ENCODE measurements at regions not wholly inside any gene's neighbourhood (a gene's known extent, or its start where the extent isn't known, plus 50 kb on each side); places are given as distances from the start of the nearest gene placed in this dataset.

- no peak overlapping the region for H2AFZ ChIP-seq (ENCODE audit: low read length)
- no peak overlapping the region for H2BK15ac ChIP-seq (ENCODE audit: low read length)
- H3K4ac ChIP-seq (ENCODE audit: low read length) = no peak overlapping the region
- H3K23ac ChIP-seq (ENCODE audit: low read depth, low read length, poor library complexity) = no peak overlapping the region
- no peaks in the 10 kb centered on the region for H3K79me1 ChIP-seq (ENCODE audit: low read depth, low read length)
- no peak overlapping the region for H3K27ac ChIP-seq (replicated peaks; ENCODE audit: low read length)
- peaks cover 1 to 10% of the 10 kb centered on the region in 2 donors for H3K4me1 ChIP-seq (ENCODE audit: control insufficient read depth in 2 of 2, insufficient read depth in 1 of 2, low read depth in 1 of 2, low read length in 2 of 2)
- no peak overlapping the region for H2AK5ac ChIP-seq (ENCODE audit: low read depth, low read length)
- H4K8ac ChIP-seq (ENCODE audit: low read depth, low read length) = no peak overlapping the region
- no peak overlapping the region for H2BK5ac ChIP-seq (ENCODE audit: low read length)
- no peak overlapping the region for H2BK12ac ChIP-seq (ENCODE audit: low read length)
- no peaks in the 10 kb centered on the region for H3K36me3 ChIP-seq (replicated peaks in 1 of 2; ENCODE audit: control insufficient read depth in 2 of 2, insufficient read depth in 2 of 2, low read length in 2 of 2)
- peaks cover 0 to 3% of the 10 kb centered on the region in 2 donors for H3K9me3 ChIP-seq (replicated peaks in 1 of 2; ENCODE audit: control insufficient read depth in 2 of 2, insufficient read depth in 1 of 2, low read depth in 1 of 2, low read length in 2 of 2)
- H3K27me3 ChIP-seq (ENCODE audit: control insufficient read depth in 3 of 3, insufficient read depth in 3 of 3, low read depth in 1 of 3, low read length in 3 of 3) = no peaks in the 10 kb centered on the region
- no peak for DNase-seq (ENCODE audit: low spot score)
- H3K9ac ChIP-seq (ENCODE audit: low read depth, low read length, poor library complexity) = no peak overlapping the region
- H3K4me2 ChIP-seq (ENCODE audit: insufficient read depth, low read length, poor library complexity, severe bottlenecking) = no peak overlapping the region
- H3K18ac ChIP-seq (ENCODE audit: low read length) = no peak overlapping the region
- no peak overlapping the region for H3K4me3 ChIP-seq (ENCODE audit: low read length in 2 of 2)
- WGBS, 2 donors (ENCODE audit: extremely low coverage in 2 of 2, insufficient read length in 2 of 2, insufficient replicate concordance in 1 of 2) = no CpG with 5 or more reads among the region's 4 CpGs
- H2BK120ac ChIP-seq (ENCODE audit: low read depth, low read length) = no peak overlapping the region
- no peak overlapping the region for H3K14ac ChIP-seq (ENCODE audit: low read length)
- H4K91ac ChIP-seq (ENCODE audit: low read depth, low read length, poor library complexity) = no peak overlapping the region
These were observed 763.9 kb downstream of the TSN start for GRCh38 chr2:122519366-122519765.

- Histone ChIP-seq H4K8ac (ENCODE audit: low read depth, low read length) (no peak overlapping the region), H3K4me3 (ENCODE audit: low read length in 2 of 2) (no peak overlapping the region), H2BK15ac (ENCODE audit: low read length) (no peak overlapping the region), H3K4me1 (ENCODE audit: control insufficient read depth in 2 of 2, insufficient read depth in 1 of 2, low read depth in 1 of 2, low read length in 2 of 2) (peaks cover 1 to 10% of the 10 kb centered on the region in 2 donors), H4K91ac (ENCODE audit: low read depth, low read length, poor library complexity) (no peak overlapping the region), H3K27ac (replicated peaks; ENCODE audit: low read length) (no peak overlapping the region), H2BK120ac (ENCODE audit: low read depth, low read length) (no peak overlapping the region), H3K36me3 (replicated peaks in 1 of 2; ENCODE audit: control insufficient read depth in 2 of 2, insufficient read depth in 2 of 2, low read length in 2 of 2) (no peaks in the 10 kb centered on the region), H3K14ac (ENCODE audit: low read length) (no peak overlapping the region), H3K9ac (ENCODE audit: low read depth, low read length, poor library complexity) (no peak overlapping the region), H3K4ac (ENCODE audit: low read length) (no peak overlapping the region), H3K79me1 (ENCODE audit: low read depth, low read length) (no peaks in the 10 kb centered on the region), H3K23ac (ENCODE audit: low read depth, low read length, poor library complexity) (no peak overlapping the region), H3K9me3 (replicated peaks in 1 of 2; ENCODE audit: control insufficient read depth in 2 of 2, insufficient read depth in 1 of 2, low read depth in 1 of 2, low read length in 2 of 2) (peaks cover 0 to 2% of the 10 kb centered on the region in 2 donors), H2BK12ac (ENCODE audit: low read length) (no peak overlapping the region), H2AK5ac (ENCODE audit: low read depth, low read length) (no peak overlapping the region), H3K27me3 (ENCODE audit: control insufficient read depth in 3 of 3, insufficient read depth in 3 of 3, low read depth in 1 of 3, low read length in 3 of 3) (no peaks in the 10 kb centered on the region), H3K18ac (ENCODE audit: low read length) (no peak overlapping the region), H3K4me2 (ENCODE audit: insufficient read depth, low read length, poor library complexity, severe bottlenecking) (no peak overlapping the region), H2BK5ac (ENCODE audit: low read length) (no peak overlapping the region), H2AFZ (ENCODE audit: low read length) (peak overlapping the region; percentile 33)
- WGBS, 2 donors (ENCODE audit: extremely low coverage in 2 of 2, insufficient read length in 2 of 2, insufficient replicate concordance in 1 of 2) = no CpG with 5 or more reads among the region's 4 CpGs
- no peak for DNase-seq (ENCODE audit: low spot score)
These were observed 764.6 kb downstream of the TSN start for GRCh38 chr2:122519821-122520611.

DNA sequence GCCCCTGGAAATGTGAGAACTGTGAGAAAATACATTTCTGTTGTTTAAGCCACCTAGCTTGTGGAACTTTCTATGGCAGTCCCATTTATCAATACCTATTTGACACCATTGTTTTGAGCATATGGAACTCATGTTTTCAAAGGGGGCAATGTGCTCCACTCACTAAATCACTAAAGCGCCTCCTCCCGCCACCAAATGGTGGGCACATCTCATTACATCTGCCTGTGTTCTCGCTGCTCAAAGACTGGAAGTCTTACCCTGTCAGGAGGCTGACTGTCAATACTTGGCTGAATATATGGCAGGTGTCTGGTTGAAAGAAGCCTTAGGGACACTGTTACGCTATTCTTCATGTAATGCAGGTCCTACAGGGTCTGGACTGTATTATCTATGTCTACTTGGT is 767.7 kb downstream of the TSN start:
- Histone ChIP-seq H3K36me3 (replicated peaks in 1 of 2; ENCODE audit: control insufficient read depth in 2 of 2, insufficient read depth in 2 of 2, low read length in 2 of 2) (no peaks in the 10 kb centered on the region), H2BK5ac (ENCODE audit: low read length) (no peak overlapping the region), H3K79me1 (ENCODE audit: low read depth, low read length) (no peaks in the 10 kb centered on the region), H2AK5ac (ENCODE audit: low read depth, low read length) (no peak overlapping the region), H2BK15ac (ENCODE audit: low read length) (no peak overlapping the region), H2BK12ac (ENCODE audit: low read length) (no peak overlapping the region), H3K27ac (replicated peaks; ENCODE audit: low read length) (no peak overlapping the region), H3K23ac (ENCODE audit: low read depth, low read length, poor library complexity) (no peak overlapping the region), H4K8ac (ENCODE audit: low read depth, low read length) (no peak overlapping the region), H3K4me2 (ENCODE audit: insufficient read depth, low read length, poor library complexity, severe bottlenecking) (no peak overlapping the region), H3K9me3 (replicated peaks in 1 of 2; ENCODE audit: control insufficient read depth in 2 of 2, insufficient read depth in 1 of 2, low read depth in 1 of 2, low read length in 2 of 2) (peaks cover 0 to 2% of the 10 kb centered on the region in 2 donors), H2BK120ac (ENCODE audit: low read depth, low read length) (no peak overlapping the region), H4K91ac (ENCODE audit: low read depth, low read length, poor library complexity) (no peak overlapping the region), H3K4ac (ENCODE audit: low read length) (no peak overlapping the region), H3K9ac (ENCODE audit: low read depth, low read length, poor library complexity) (no peak overlapping the region), H3K18ac (ENCODE audit: low read length) (no peak overlapping the region), H3K4me3 (ENCODE audit: low read length in 2 of 2) (no peak overlapping the region), H3K27me3 (ENCODE audit: control insufficient read depth in 3 of 3, insufficient read depth in 3 of 3, low read depth in 1 of 3, low read length in 3 of 3) (no peaks in the 10 kb centered on the region), H3K4me1 (ENCODE audit: control insufficient read depth in 2 of 2, insufficient read depth in 1 of 2, low read depth in 1 of 2, low read length in 2 of 2) (no peaks in the 10 kb centered on the region), H2AFZ (ENCODE audit: low read length) (no peak overlapping the region), H3K14ac (ENCODE audit: low read length) (no peak overlapping the region)
- no peak for DNase-seq (ENCODE audit: low spot score)
- WGBS, 2 donors (ENCODE audit: extremely low coverage in 2 of 2, insufficient read length in 2 of 2, insufficient replicate concordance in 1 of 2) = no CpG with 5 or more reads among the region's 4 CpGs

- no peak overlapping the region for H2AFZ ChIP-seq (ENCODE audit: low read length)
- H3K9ac ChIP-seq (ENCODE audit: low read depth, low read length, poor library complexity) = no peak overlapping the region
- H3K4me3 ChIP-seq (ENCODE audit: low read length in 2 of 2) = no peak overlapping the region
- peaks cover 0 to 2% of the 10 kb centered on the region in 2 donors for H3K9me3 ChIP-seq (replicated peaks in 1 of 2; ENCODE audit: control insufficient read depth in 2 of 2, insufficient read depth in 1 of 2, low read depth in 1 of 2, low read length in 2 of 2)
- no peak overlapping the region for H2AK5ac ChIP-seq (ENCODE audit: low read depth, low read length)
- no peaks in the 10 kb centered on the region for H3K27me3 ChIP-seq (ENCODE audit: control insufficient read depth in 3 of 3, insufficient read depth in 3 of 3, low read depth in 1 of 3, low read length in 3 of 3)
- no peak overlapping the region for H3K23ac ChIP-seq (ENCODE audit: low read depth, low read length, poor library complexity)
- DNase-seq (ENCODE audit: low spot score) = no peak
- H4K91ac ChIP-seq (ENCODE audit: low read depth, low read length, poor library complexity) = no peak overlapping the region
- H4K8ac ChIP-seq (ENCODE audit: low read depth, low read length) = no peak overlapping the region
- H3K79me1 ChIP-seq (ENCODE audit: low read depth, low read length) = no peaks in the 10 kb centered on the region
- no peak overlapping the region for H2BK15ac ChIP-seq (ENCODE audit: low read length)
- no CpG with 5 or more reads among the region's 3 CpGs for WGBS, 2 donors (ENCODE audit: extremely low coverage in 2 of 2, insufficient read length in 2 of 2, insufficient replicate concordance in 1 of 2)
- no peak overlapping the region for H3K27ac ChIP-seq (replicated peaks; ENCODE audit: low read length)
- H3K18ac ChIP-seq (ENCODE audit: low read length) = no peak overlapping the region
- no peaks in the 10 kb centered on the region for H3K4me1 ChIP-seq (ENCODE audit: control insufficient read depth in 2 of 2, insufficient read depth in 1 of 2, low read depth in 1 of 2, low read length in 2 of 2)
- H2BK12ac ChIP-seq (ENCODE audit: low read length) = no peak overlapping the region
- H2BK120ac ChIP-seq (ENCODE audit: low read depth, low read length) = no peak overlapping the region
- no peak overlapping the region for H3K4ac ChIP-seq (ENCODE audit: low read length)
- H2BK5ac ChIP-seq (ENCODE audit: low read length) = no peak overlapping the region
- H3K4me2 ChIP-seq (ENCODE audit: insufficient read depth, low read length, poor library complexity, severe bottlenecking) = no peak overlapping the region
- no peaks in the 10 kb centered on the region for H3K36me3 ChIP-seq (replicated peaks in 1 of 2; ENCODE audit: control insufficient read depth in 2 of 2, insufficient read depth in 2 of 2, low read length in 2 of 2)
- H3K14ac ChIP-seq (ENCODE audit: low read length) = no peak overlapping the region
These were observed 768.5 kb downstream of the TSN start for GRCh38 chr2:122523981-122524380.

Data from neuronal stem cell (in vitro differentiated cells).